ENCODE measurements at regions not wholly inside any gene's neighbourhood (a gene's known extent, or its start where the extent isn't known, plus 50 kb on each side); places are given as distances from the start of the nearest gene placed in this dataset.
A peak's percentile ranks its signal among the peaks of the same experiment; 100 is the strongest.

DNA sequence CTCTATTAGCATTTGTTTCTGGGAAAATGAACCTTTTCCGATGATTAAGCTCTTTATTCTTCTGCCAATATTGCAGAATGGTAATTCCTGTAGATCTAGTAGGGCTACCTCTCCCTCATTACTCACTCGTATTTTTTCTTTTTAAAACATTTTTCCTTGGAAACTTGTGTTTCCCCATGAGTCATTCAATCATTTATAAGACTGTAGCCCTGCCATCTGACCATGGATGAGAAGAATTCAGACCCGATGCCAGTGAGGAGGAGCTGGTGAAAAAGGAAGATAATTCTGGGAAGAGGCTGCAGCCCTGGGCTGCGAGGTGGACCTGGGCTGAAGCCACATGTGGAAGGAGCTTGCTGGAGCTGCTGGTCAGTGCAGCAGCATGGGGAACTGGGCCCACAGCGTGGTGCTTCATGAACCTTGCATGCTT, 242.8 kb downstream of the KLF6 start:
- peak; percentile 55 to 59 for DNase-seq (ENCODE audit: low read depth in 2 of 2)

GRCh38 chr10:3539696-3540383, 245.2 kb downstream of the KLF6 start:
- no peak for DNase-seq (ENCODE audit: low read depth in 2 of 2)

DNA sequence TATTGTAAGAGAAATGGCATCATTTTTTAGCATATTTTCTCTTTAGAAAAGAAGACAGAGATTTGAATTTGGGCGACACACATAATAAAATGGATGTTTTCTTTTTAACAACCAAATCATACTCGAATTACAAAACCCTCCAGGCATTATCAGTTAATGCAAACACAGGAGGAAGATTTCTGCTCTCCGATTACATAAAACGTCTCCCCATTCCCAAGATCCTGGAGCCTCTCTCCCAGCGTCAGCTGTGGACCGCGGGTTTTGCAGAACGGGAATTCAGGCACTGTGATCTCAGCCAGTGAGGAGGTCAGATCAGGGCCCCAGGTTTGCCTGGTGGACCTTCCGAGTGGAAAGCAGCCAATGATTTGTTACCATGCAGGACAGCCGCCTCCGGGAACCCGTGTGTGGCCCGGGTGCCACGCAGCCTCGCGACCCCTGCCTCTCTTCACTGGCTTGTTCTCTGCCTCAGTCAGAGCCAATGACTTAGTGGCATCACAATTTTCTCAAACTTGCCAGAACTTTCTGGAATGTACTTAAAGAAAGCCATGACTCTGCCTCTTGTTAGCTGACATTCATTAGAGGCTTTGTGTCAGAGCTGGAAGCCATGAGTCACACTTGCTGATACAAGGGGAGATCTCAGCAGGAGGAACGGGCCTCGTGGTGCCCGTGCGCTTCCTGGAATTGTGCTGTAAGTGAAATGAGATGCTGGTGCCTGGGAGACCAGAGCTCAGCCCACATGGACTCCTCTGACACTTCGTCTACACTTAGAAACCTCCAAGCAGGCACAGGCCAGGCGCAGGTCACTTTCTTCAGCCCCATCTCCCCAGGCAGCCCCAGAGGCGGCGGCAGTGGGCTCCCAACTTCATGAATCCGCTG, 246.1 kb downstream of the KLF6 start:
- peak; percentile 89 to 90 for DNase-seq (ENCODE audit: low read depth in 2 of 2)

DNA sequence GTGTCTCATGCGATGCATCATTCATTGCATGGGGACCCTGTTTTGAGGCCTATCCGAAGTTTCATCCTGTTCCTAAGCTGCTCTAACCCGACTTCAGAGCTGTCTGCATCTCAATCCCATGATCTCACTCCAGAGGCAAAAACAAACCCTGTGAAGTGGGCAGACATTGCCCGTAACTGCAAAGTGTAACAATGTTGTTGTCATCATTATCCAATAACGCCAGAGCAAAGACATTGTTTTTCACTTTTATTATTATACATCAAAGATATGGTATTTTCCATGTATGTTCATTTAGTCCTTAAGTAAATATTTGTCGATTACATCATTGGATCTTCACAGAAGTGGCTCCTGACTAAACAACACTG, 246.7 kb downstream of the KLF6 start:
- DNase-seq (ENCODE audit: low read depth in 2 of 2): no peak

DNA sequence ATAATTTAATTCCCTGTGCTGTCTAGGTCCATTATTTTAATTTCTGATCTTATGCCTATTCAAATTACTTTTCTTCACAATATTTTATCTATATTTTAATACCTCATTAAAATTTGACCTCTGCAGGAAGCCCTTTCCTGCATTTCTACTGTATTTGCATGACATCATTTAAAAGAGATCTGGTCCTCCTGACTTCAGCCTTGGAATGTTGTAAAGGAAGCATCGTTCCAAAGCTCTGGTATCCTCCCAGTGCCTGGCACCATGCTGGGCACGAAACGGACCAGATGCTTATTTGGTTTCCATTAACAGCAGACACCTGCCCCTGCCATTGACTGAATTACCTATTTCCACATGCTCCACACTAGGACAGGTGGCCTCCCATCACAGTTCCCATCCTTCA, 247.5 kb downstream of the KLF6 start:
- no peak for DNase-seq (ENCODE audit: low read depth in 2 of 2)

DNA sequence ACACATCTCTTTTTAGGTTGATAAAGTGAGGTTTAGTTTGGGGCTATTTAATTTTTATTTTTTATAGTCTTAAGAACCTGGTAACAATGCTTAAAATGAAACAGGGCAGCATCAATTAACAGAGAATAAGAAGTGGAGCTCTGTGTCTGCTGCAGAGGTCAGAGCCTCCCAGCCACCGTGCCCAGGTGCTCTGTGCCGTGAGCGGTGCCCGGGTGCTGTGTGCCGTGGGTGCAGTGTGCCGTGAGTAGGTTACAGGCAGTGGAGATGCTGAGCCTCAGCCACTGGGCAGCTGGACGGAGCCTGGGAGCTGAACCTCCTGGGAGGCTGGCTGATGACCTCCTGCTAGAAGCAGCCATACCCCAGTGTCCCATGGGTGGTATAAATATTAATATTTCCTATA, 250.0 kb downstream of the KLF6 start:
- no peak for DNase-seq (ENCODE audit: low read depth in 2 of 2)

DNA sequence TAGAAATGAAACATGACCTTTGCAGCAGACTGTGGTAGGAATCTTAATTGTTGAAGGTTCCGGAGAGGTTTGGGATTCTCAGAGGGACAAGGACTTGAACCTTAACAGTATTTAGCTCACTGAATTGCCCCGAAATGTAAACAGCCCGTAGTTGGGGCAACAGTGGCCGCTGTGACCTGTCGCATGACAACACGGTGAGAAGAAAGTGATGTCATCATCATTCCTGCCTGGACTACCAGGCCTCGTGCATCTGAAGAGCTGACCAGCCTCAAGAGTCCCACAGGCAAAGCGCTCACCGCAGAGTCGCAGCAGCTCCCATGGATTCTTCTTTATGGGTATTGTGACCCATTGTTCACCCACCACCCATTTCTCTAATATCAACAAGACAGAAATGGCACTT, 250.6 kb downstream of the KLF6 start:
- DNase-seq (ENCODE audit: low read depth in 2 of 2): no peak

- DNase-seq (ENCODE audit: low read depth in 2 of 2): no peak
These were observed 251.7 kb downstream of the KLF6 start for GRCh38 chr10:3533296-3533695.

DNA sequence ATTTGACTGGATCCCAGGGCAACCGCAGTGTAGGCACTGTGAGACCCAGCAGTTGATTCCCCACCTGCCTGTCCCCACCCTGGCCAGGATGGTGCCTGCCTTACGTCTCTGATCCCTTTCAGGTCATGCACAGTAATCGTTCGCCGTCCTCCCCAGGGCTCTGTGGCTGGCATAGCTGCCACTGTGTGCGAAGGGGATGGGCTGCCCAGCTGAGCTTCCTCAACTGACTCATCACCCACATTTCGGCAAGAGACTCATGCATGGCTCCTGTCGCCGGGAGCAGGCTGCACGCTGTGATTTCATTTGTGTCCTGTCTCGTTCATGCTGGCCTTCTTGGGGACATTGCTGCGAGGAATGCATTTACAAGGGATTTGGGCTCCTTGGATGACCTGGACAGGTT, 252.4 kb downstream of the KLF6 start:
- DNase-seq (ENCODE audit: low read depth in 2 of 2): no peak

- no peak for DNase-seq (ENCODE audit: low read depth in 2 of 2)
These were observed 253.3 kb downstream of the KLF6 start for GRCh38 chr10:3531670-3532069.

DNA sequence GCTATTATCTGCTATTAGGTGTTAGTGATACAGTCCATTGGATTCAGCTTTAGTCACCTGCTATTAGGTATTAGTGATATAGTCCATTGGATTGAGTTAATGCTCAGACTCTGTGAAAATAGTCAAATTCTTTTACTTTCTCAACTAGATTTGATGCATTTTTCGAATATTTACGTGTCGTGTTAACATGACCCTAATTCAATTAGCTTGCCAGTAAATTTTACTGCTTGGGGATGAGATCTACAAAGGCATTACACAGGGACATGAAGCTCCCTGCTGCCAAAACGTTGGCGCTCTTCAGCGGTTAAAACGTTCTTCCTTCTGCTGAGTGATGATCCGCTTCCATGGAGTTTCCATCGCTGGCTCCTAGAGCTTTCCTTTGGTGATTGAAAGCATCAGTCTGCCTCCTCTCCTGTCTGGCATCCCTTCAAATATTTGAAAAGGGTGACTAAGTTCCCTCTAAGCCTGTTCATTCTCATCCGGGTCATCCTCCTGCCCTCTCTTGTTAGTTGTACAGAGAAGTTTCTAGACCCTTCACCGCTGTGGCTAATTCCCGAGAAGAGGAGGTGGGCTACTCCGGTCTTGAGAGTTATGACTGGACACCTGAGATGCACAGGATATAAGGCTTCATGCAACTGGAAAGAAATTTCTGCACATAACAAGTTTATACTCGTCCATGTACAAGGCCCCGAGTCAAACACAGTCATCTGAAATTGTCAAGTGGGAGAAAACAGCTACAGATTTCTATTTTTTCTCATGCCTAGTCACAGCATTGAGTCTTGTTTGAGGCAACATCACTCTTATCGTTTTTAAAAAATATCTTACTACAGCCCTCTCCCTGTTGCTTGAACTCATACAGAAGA, 254.0 kb downstream of the KLF6 start:
- DNase-seq (ENCODE audit: low read depth in 2 of 2): no peak

GRCh38 chr10:3530346-3530745, 254.7 kb downstream of the KLF6 start:
- DNase-seq (ENCODE audit: low read depth in 2 of 2): no peak

DNA sequence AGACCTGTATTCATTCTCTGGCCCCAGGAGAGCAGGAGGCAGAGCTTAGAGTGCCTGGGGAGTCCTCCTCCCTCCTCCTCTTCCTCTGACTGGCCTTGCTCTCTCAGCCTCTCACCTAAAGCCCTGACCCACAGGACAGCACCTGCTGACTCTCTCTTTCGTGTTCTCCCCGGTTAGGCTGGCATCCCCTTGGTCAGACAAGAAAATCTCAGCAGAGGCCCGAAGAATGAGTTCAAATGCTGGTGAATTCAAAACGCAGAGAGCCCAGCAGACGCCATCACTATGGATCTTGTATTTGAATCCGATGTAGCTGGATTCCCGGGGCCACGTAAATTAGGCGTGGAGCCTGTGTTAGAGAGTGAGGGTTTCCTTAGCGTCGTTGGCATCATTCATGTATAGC, 255.3 kb downstream of the KLF6 start:
- no peak for DNase-seq (ENCODE audit: low read depth in 2 of 2)

DNA sequence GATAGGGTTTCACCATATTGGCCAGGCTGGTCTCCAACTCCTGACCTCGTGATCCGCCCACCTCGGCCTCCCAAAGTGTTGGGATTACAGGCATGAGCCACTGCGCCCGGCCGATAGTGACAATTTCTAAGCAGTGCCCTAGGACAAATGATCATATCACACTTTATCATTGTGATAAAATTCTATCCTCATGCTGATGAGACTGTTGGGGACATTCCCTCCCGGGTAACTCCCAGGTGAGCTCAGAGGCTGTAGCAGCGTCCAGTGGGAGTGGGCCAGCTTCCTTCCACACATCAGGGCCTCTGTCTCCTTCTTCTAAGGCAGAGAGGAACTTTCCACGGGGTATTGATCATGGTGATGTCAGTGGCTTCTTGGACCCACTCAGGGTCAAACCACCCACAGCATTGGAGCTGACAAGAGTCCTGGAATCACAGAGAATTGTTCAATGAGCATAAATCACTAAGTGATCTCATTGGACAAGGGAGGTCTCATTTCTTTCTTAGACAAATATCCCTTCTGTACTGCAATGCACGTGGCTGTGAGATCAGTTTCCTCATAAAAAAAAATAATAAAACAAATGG, 256.1 kb downstream of the KLF6 start:
- no peak for DNase-seq (ENCODE audit: low read depth in 2 of 2)

- no peak for DNase-seq (ENCODE audit: low read depth in 2 of 2)
These were observed 256.7 kb downstream of the KLF6 start for GRCh38 chr10:3528271-3528670.

DNA sequence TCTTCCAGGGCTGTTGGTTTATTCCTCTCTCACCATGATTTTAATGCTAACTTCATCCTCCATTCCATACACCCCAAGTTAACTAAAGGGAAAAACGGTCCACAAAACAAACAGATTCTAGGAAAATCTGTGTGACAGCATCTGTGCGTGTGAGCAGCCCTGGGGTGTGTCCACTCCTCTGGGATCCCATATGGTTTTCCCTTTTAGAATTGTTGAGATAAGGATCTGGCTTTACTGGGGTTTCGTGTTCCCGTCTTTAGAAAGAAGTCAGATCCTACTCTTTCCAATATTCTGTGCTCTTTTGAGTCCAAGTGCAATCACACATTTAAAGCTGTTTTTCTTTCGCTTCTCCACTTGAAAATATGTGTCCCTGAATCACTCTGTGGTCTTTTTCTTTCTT, 257.1 kb downstream of the KLF6 start:
- DNase-seq (ENCODE audit: low read depth in 2 of 2): no peak

DNA sequence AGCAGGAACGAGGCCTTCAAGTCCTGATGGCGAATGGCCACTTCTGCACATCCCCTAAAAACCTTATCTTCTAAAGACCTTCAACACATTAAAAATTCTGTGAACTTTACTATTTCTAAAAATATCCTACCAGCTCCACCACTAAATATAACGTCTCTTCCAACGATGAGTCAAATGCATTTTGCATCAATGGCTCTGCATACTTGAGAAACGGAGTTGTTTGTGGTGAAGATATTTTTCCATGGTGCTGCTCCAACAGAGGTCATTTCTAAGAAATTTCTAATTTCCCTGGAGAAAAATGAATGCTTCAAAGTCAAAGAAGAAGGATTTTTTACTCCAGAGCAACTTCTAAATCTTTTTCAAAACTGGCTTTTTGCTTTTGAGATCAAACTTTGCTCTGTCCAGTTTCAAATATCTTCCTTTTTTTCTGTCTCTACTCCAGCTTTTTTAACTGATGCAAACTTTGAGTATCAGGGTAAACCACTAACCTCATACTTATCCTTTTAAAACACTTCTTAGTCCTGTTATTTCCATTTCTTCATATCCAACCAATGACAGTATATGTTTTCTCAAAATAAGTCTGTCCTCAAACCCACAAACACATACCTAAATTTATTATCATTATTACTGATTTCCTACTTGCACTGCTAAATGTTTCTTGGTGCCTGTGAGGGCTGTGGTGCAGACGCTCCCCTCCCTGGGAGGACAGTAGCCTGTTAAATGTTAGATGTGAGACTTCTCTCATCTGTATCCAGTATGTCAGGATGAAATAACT, 258.1 kb downstream of the KLF6 start:
- DNase-seq (ENCODE audit: low read depth in 2 of 2): peak; percentile 82 to 83

GRCh38 chr10:3525832-3526449, 259.1 kb downstream of the KLF6 start:
- peak; percentile 85 to 89 for DNase-seq (ENCODE audit: low read depth in 2 of 2)

- no peak for DNase-seq (ENCODE audit: low read depth in 2 of 2)
These were observed 260.7 kb downstream of the KLF6 start for GRCh38 chr10:3524086-3524960.

Data from fibroblast of skin of left biceps (primary cell).